HCT116 (cell line): ENCODE measurements at regions not wholly inside any gene's neighbourhood (a gene's known extent, or its start where the extent isn't known, plus 50 kb on each side); places are given as distances from the start of the nearest gene placed in this dataset.

ENCODE experiments used
- CTCF ChIP-seq, 3 experiments: fragments of 200-600 bp in 1 of 3; sonication (generic) in 1 of 3; IDR thresholded peaks in 2 of 3; conservative IDR thresholded peaks in 1 of 3; 2 replicates each; pipeline ENCODE4 v1.5.1; 2012 to 2017; ENCODE audit warnings: low read depth in 2 of 3, low read length in 2 of 3, antibody characterized with exemption in 1 of 3, borderline replicate concordance in 1 of 3, control low read depth in 1 of 3, mild to moderate bottlenecking in 1 of 3, mixed read lengths in 1 of 3, mixed run types in 1 of 3, moderate library complexity in 1 of 3; ENCODE audit not compliant: insufficient read depth in 1 of 3
- ELF1 ChIP-seq: IDR thresholded peaks from 2 replicates; pipeline ENCODE4 v1.6.1; 2012; ENCODE audit warnings: low read depth, borderline replicate concordance
- EZH2phosphoT487 ChIP-seq: fragments of 200-600 bp; IDR thresholded peaks from 2 replicates; pipeline ENCODE4 v1.6.1; 2018; ENCODE audit warnings: antibody characterized with exemption, borderline replicate concordance
- POLR2A ChIP-seq: IDR thresholded peaks from 2 replicates; pipeline ENCODE4 v1.7.0; 2011; ENCODE audit warnings: borderline replicate concordance; ENCODE audit not compliant: insufficient read depth, insufficient read length; ENCODE audit errors: extremely low read depth
- POLR2AphosphoS5 ChIP-seq: IDR thresholded peaks from 2 replicates; pipeline ENCODE4 v1.6.1; 2011; ENCODE audit warnings: mild to moderate bottlenecking, low read depth, low read length, moderate library complexity
- RAD21 ChIP-seq: IDR thresholded peaks from 2 replicates; pipeline ENCODE4 v1.6.1; 2012; ENCODE audit warnings: low read depth, mild to moderate bottlenecking
- SP1 ChIP-seq: IDR thresholded peaks from 2 replicates; pipeline ENCODE4 v1.6.1; 2012; ENCODE audit warnings: low read depth
- ZBTB33 ChIP-seq: IDR thresholded peaks from 2 replicates; pipeline ENCODE4 v1.6.1; 2011; ENCODE audit warnings: mild to moderate bottlenecking, low read length, moderate library complexity; ENCODE audit not compliant: insufficient replicate concordance; ENCODE audit errors: extremely low read depth

GRCh38 chr5:62097361-62097760, 208.6 kb upstream of the KIF2A start:
- TF ChIP-seq CTCF (IDR thresholded peaks at IDR 0.05 in 2 of 3, conservative IDR thresholded peaks at IDR 0.05 in 1 of 3; ENCODE audit: borderline replicate concordance in 1 of 3, insufficient read depth in 1 of 3, low read depth in 2 of 3, low read length in 2 of 3), result no peak
- no peak for TF ChIP-seq POLR2A
- no peak for TF ChIP-seq ELF1
- TF ChIP-seq RAD21, result no peak
- no peak for TF ChIP-seq ZBTB33
- no peak for TF ChIP-seq POLR2AphosphoS5
- no peak for TF ChIP-seq EZH2phosphoT487
- no peak for TF ChIP-seq SP1
